Stimulated activated CD8-positive, alpha-beta memory T cell treated with anti-CD3 and anti-CD28 coated beads, Interleukin-4, amount 100 ng/mL, for 4 hours (primary cell): ENCODE measurements at regions not wholly inside any gene's neighbourhood (a gene's known extent, or its start where the extent isn't known, plus 50 kb on each side); places are given as distances from the start of the nearest gene placed in this dataset.

Source experiments
- DNase-seq, 2 donors: peaks; one replicate each; pipeline ENCODE4 v3.0.0-alpha.2; 2020; ENCODE audit warnings: low read depth in 2 of 2, low spot score in 1 of 2

GRCh38 chr6:130758813-130759212 lies 68.4 kb upstream of the SMLR1 start:
- DNase-seq: no peak

- no peak for DNase-seq
Observed at GRCh38 chr6:130760006-130760405, 67.2 kb upstream of the SMLR1 start.

GRCh38 chr6:130761286-130761685 lies 65.9 kb upstream of the SMLR1 start:
- no peak for DNase-seq

GRCh38 chr6:130765181-130765727 lies 62.0 kb upstream of the SMLR1 start:
- DNase-seq: no peak

- no peak for DNase-seq
Observed at GRCh38 chr6:130766239-130767144, 60.7 kb upstream of the SMLR1 start.

GRCh38 chr6:130769861-130770260 lies 57.3 kb upstream of the SMLR1 start:
- DNase-seq: no peak

GRCh38 chr6:130771741-130772140 lies 55.5 kb upstream of the SMLR1 start:
- no peak for DNase-seq

GRCh38 chr6:130773860-130774259 lies 53.3 kb upstream of the SMLR1 start:
- no peak for DNase-seq

GRCh38 chr6:130775411-130776012 lies 51.7 kb upstream of the SMLR1 start:
- DNase-seq: no peak

- no peak for DNase-seq
Observed at GRCh38 chr6:130776287-130776925, 50.8 kb upstream of the SMLR1 start.
